ENCODE measurements at regions not wholly inside any gene's neighbourhood (a gene's known extent, or its start where the extent isn't known, plus 50 kb on each side); places are given as distances from the start of the nearest gene placed in this dataset.

GRCh38 chr6:145490068-145490467, 245.3 kb downstream of the EPM2A start:
- no peak for DNase-seq (ENCODE audit: low spot score)

- no peak for DNase-seq (ENCODE audit: low spot score)
Observed at GRCh38 chr6:145491126-145491525, 244.2 kb downstream of the EPM2A start.

GRCh38 chr6:145497006-145497405, 238.3 kb downstream of the EPM2A start:
- no peak for DNase-seq (ENCODE audit: low spot score)

GRCh38 chr6:145498425-145498824, 236.9 kb downstream of the EPM2A start:
- DNase-seq (ENCODE audit: low spot score): no peak

- DNase-seq (ENCODE audit: low spot score): no peak
Observed at GRCh38 chr6:145502416-145502815, 232.9 kb downstream of the EPM2A start.

- no peak for DNase-seq (ENCODE audit: low spot score)
Observed at GRCh38 chr6:145506136-145506535, 229.2 kb downstream of the EPM2A start.

GRCh38 chr6:145506565-145506964, 228.8 kb downstream of the EPM2A start:
- no peak for DNase-seq (ENCODE audit: low spot score)

GRCh38 chr6:145507239-145507638, 228.1 kb downstream of the EPM2A start:
- DNase-seq (ENCODE audit: low spot score): no peak

- no peak for DNase-seq (ENCODE audit: low spot score)
Observed at GRCh38 chr6:145508107-145508506, 227.2 kb downstream of the EPM2A start.

- no peak for DNase-seq (ENCODE audit: low spot score)
Observed at GRCh38 chr6:145517492-145517891, 217.8 kb downstream of the EPM2A start.

- DNase-seq (ENCODE audit: low spot score): no peak
Observed at GRCh38 chr6:145525038-145525437, 210.3 kb downstream of the EPM2A start.

- DNase-seq (ENCODE audit: low spot score): no peak
Observed at GRCh38 chr6:145529582-145529981, 205.7 kb downstream of the EPM2A start.

- no peak for DNase-seq (ENCODE audit: low spot score)
Observed at GRCh38 chr6:145530454-145530853, 204.9 kb downstream of the EPM2A start.

GRCh38 chr6:145531032-145531431, 204.3 kb downstream of the EPM2A start:
- no peak for DNase-seq (ENCODE audit: low spot score)

- DNase-seq (ENCODE audit: low spot score): no peak
Observed at GRCh38 chr6:145531822-145532221, 203.5 kb downstream of the EPM2A start.

GRCh38 chr6:145532361-145532760, 203.0 kb downstream of the EPM2A start:
- no peak for DNase-seq (ENCODE audit: low spot score)

GRCh38 chr6:145534989-145535388, 200.3 kb downstream of the EPM2A start:
- DNase-seq (ENCODE audit: low spot score): no peak

GRCh38 chr6:145538989-145539388, 196.3 kb downstream of the EPM2A start:
- DNase-seq (ENCODE audit: low spot score): no peak

- DNase-seq (ENCODE audit: low spot score): no peak
Observed at GRCh38 chr6:145539831-145540230, 195.5 kb downstream of the EPM2A start.

GRCh38 chr6:145540741-145541140, 194.6 kb downstream of the EPM2A start:
- no peak for DNase-seq (ENCODE audit: low spot score)

- no peak for DNase-seq (ENCODE audit: low spot score)
Observed at GRCh38 chr6:145544041-145544440, 191.3 kb downstream of the EPM2A start.

GRCh38 chr6:145544514-145544913, 190.8 kb downstream of the EPM2A start:
- no peak for DNase-seq (ENCODE audit: low spot score)

- no peak for DNase-seq (ENCODE audit: low spot score)
Observed at GRCh38 chr6:145546265-145546664, 189.1 kb downstream of the EPM2A start.

GRCh38 chr6:145547594-145548335, 187.6 kb downstream of the EPM2A start:
- DNase-seq (ENCODE audit: low spot score): peak; percentile 33
